Posterior cingulate gyrus (tissue), 11 donors: ENCODE measurements at regions not wholly inside any gene's neighbourhood (a gene's known extent, or its start where the extent isn't known, plus 50 kb on each side); places are given as distances from the start of the nearest gene placed in this dataset.
"Not testable (repeated sequence)": the region's sequence is repeated elsewhere in the genome, so short reads cannot be mapped to it uniquely, and the experiment has no call there.

Experiments used
- DNase-seq, 10 donors: peaks; one replicate each; pipeline versions ENCODE4 v3.0.0 to v3.0.0-alpha.2; 2020 to 2021; ENCODE audit warnings: mixed read lengths in 3 of 10
- intact Hi-C: fragments of 100-400 bp; cut with DNase I; formaldehyde crosslinking; loops from one replicate; pipeline ENCODE4 v1.15.1; 2023

DNA sequence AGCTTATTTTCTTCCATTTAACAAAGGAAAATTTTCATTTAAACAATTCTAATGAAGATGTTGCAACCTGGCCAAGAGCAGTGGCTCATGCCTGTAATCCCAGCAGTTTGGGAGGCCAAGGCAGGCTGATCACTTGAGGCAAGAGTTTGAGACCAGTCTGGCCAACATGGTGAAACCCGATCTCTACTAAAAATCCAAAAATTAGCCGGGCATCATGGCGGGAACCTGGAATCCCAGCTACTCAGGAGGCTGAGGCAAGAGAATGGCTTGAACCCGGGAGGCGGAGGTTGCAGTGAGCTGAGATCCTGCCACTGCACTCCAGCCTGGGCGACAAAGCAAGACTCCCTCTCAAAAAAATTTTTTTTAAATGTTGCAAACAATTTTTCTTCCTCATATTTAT, 4748.8 kb upstream of the OR11H1 start:
- peak in 2 of 10 donors; percentile 73 to 80 for DNase-seq
- intact Hi-C loops = not testable (repeated sequence)

DNA sequence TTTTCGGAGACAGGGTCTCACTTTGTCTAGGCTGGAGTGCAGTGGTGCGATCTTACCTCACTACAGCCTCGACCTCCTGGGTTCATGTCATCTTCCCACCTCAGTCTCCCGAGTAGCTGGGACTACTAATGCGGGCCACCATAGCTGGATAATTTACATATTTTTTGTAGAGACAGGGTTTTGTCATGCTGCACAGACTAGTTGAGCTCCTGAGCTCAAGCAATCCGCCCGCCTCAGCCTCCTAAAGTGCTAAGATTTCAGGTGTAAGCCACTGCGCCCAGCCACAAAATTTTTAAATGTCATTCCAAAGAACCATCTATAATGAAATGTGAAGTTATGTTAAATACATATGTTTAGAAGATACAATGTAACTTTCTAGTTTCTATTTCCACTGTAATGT, 4747.7 kb upstream of the OR11H1 start:
- intact Hi-C loops = no loop called here
- peak in 3 of 10 donors; percentile 70 to 82 (median 73) for DNase-seq

- intact Hi-C loops = no loop called here
- DNase-seq = peak in 2 of 10 donors; percentile 71 to 78
Observed at GRCh38 chr22:10781571-10782403, 4746.2 kb upstream of the OR11H1 start.
